WI38 (cell line): ENCODE measurements at regions not wholly inside any gene's neighbourhood (a gene's known extent, or its start where the extent isn't known, plus 50 kb on each side); places are given as distances from the start of the nearest gene placed in this dataset.

Experiments
- H3K4me3 ChIP-seq: 2 replicates; pipeline ENCODE4 v1.5.1; 2011; ENCODE audit warnings: low read depth, mild to moderate bottlenecking, control low read depth, low read length
- CTCF ChIP-seq: IDR thresholded peaks from 2 replicates; pipeline ENCODE4 v1.5.1; 2012; ENCODE audit warnings: low read depth, mild to moderate bottlenecking, control low read depth, low read length

DNA sequence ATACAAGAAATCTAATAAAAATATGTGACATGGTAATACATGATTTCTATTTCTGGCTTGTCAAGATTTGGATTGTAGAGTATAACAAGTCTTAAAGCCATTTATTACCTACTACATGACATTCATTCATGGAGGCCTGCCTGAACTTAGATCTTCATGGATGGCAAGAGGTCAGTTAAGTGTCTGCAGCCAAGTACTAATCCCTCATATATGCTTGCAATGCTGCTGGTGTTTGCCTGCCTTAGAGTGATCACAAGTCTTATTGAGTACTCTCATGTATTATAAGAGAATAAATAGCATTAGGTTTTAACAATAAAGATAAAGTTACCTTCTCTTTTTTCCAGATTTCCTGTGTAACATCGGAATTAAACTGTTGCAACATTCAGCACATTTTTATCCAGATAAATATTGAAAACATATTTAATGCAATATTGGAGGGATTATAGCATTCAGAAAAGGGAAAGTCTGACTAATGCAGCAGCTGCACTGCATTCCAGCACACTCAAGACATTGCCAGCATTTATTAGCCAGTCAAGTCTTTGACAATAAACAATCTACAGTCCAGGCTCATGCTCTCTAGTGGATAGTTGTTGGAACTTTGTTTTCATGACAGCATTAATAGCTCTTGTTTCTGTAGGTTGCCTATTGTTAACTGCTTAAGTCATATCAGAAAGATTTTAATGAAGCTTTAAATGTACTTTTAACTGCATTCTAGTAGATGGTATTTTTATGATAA is 737.1 kb downstream of the FAT4 start:
- no peak; the same call in 1 of the 2 replicates for TF ChIP-seq CTCF
- H3K4me3 ChIP-seq = no peak overlapping the region

DNA sequence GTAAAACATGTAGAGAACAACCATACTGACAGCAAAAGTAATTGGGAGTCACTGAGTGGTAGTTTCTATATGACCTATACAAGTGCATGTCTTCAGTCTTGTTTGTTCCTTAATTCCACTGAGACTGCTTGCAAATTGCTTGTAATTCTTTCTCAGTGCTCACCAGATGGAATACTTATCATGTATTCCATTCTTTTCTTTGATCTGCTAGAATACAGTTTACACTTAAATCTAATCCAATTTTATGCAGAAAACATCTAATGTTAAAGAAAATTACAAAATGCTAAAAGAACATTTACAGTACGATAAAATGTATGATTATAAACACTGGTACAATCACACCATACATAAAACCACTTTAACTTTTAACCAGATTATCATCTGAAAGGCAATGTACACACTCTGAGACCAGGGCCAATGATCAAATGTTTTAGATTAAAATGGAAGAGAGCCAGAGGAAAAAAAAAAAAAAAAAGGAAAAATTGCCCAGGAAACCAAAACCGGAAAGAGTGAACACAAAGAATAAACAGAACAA is 741.4 kb downstream of the FAT4 start:
- no peak for TF ChIP-seq CTCF

GRCh38 chr4:126057371-126057770 is 742.6 kb downstream of the FAT4 start:
- no peak for TF ChIP-seq CTCF
- no peak overlapping the region for H3K4me3 ChIP-seq

More for the DNA sequence above, 741.4 kb downstream of the FAT4 start:
- no peak overlapping the region for H3K4me3 ChIP-seq

- no peak overlapping the region for H3K4me3 ChIP-seq
- TF ChIP-seq CTCF = no peak
Observed at GRCh38 chr4:126058596-126058995, 743.8 kb downstream of the FAT4 start.

GRCh38 chr4:126061655-126062054 is 746.9 kb downstream of the FAT4 start:
- no peak overlapping the region for H3K4me3 ChIP-seq
- TF ChIP-seq CTCF = no peak

- TF ChIP-seq CTCF = no peak
- H3K4me3 ChIP-seq = no peak overlapping the region
Observed at GRCh38 chr4:126065016-126065415, 750.3 kb downstream of the FAT4 start.

DNA sequence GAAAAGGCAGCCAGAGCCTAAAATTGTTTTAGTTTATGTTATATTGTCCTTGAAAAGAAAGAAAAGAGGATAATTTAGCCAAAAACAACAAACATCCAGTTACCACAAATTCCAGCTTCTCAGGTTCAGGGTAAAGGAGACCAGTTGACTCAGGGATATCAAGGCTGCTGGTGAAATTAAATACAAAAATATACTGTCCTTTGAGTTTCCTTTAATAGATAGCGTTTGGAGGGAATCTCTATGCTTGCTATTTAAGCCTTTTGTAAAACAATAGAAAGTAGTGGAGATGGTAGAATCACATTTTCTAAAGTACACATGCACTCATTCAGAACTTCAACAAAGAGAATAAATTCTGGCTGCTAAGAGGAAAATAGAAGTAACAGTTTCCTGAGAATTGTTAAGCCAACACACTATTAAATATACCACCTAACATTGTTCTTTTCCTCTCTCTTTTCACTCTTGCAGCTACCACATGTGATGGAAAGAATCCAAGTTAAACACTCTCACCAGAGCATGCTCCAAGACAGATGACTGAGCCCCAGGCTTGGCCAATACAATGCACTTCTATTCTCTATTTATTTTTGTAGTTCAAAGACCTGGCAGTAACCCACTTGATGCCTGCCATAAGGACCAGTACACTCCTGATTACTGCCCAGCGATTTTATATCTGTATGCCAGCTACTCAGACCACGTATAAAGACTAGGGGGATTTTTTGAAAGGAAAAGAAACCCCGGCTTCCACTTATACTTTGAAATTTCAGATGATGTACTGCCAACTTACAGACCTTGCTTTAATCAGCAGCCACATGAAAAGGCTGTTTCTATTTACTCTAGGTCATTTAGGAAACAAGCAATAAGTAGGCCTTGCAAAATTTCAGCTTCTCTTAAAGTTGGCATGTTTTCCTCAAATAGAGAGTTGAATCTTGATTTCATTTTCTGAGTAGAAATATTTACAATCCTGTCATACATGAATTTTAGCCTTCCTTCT is 756.9 kb downstream of the FAT4 start:
- no peak overlapping the region for H3K4me3 ChIP-seq
- no peak for TF ChIP-seq CTCF
